ENCODE measurements at regions not wholly inside any gene's neighbourhood (a gene's known extent, or its start where the extent isn't known, plus 50 kb on each side); places are given as distances from the start of the nearest gene placed in this dataset.

DNA sequence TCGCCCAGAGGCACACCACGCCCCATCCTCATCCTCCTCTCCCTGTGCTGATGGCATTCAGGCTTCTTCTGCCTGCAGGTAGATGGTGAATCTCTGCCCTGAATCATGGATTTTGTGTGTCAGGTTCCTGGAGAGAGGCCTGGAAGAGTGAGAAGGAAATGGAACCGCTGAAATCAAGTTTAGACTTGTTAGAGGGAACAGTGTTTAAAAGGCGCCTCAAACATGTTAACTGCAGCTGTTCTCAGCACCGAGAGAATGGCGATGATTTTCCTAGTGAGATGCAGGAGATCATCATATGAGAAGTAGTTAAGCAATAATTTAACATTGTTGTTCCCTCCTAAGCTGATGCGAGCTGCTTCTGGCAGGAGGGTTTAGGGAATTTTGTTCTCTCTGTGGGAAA, 744.4 kb upstream of the EEF2KMT start:
- no peaks in the 10 kb centered on the region for H3K4me1 ChIP-seq (ENCODE audit: insufficient read depth)
- H3K79me2 ChIP-seq (ENCODE audit: insufficient read depth) = no peaks in the 10 kb centered on the region
- TF ChIP-seq EZH2phosphoT487 (IDR thresholded peaks at IDR 0.05; ENCODE audit: insufficient read depth, low read depth) (no peak), EZH2 (IDR thresholded peaks at IDR 0.05; ENCODE audit: insufficient read depth, poor library complexity, severe bottlenecking) (no peak)
- no peak overlapping the region for H2AFZ ChIP-seq
- WGBS, 2 experiments (ENCODE audit: low coverage in 1 of 2, low lambda C conversion rate in 2 of 2, missing lambda C conversion rate in 2 of 2) = 16 to 18% methylated on average over 7 of the region's 7 CpGs
- in situ Hi-C loops (cut with MboI) = no loop called here
- H4K20me1 ChIP-seq (ENCODE audit: insufficient read depth) = no peaks in the 10 kb centered on the region
- DNase-seq = no peak
- H3K4me3 ChIP-seq = no peak overlapping the region
- no peaks in the 10 kb centered on the region for H3F3A ChIP-seq (ENCODE audit: insufficient read depth)
- no peaks in the 10 kb centered on the region for H3K36me3 ChIP-seq (ENCODE audit: low read depth)
- H3K27ac ChIP-seq = no peak overlapping the region
- H3K9ac ChIP-seq = no peak overlapping the region
- no peaks in the 10 kb centered on the region for H3K9me3 ChIP-seq (ENCODE audit: low read depth)
- H3K9me2 ChIP-seq (ENCODE audit: insufficient read depth) = no peaks in the 10 kb centered on the region
- H3K4me2 ChIP-seq (ENCODE audit: unreplicated experiment) = no peak overlapping the region
- no peaks in the 10 kb centered on the region for H3K27me3 ChIP-seq (replicated peaks; ENCODE audit: insufficient read depth)

DNA sequence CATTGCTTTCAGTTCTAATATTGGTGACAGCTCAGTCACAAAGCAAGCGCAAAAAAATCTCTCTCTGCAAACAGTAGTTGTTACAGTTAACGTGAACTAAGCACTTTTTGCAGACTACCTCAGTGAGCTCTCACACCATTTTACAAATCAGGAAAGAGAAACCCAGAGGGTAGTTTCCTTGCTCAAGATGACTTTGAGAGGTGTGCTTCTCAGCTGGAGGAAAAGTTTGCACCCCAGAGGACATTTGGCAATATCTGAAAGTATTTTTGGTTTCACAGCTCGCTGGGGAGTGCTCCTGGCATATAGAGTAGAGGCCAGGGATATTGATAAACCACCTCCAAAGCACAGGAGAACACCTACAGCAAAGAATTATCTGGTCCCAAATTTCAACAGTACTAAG, 741.1 kb upstream of the EEF2KMT start:
- Histone ChIP-seq H3K27ac (no peak overlapping the region), H3K79me2 (ENCODE audit: insufficient read depth) (no peaks in the 10 kb centered on the region), H3K4me3 (no peak overlapping the region), H3K4me2 (ENCODE audit: unreplicated experiment) (no peak overlapping the region), H3K36me3 (ENCODE audit: low read depth) (no peaks in the 10 kb centered on the region), H3K9ac (no peak overlapping the region), H2AFZ (no peak overlapping the region), H3K4me1 (ENCODE audit: insufficient read depth) (no peaks in the 10 kb centered on the region), H3K27me3 (replicated peaks; ENCODE audit: insufficient read depth) (no peaks in the 10 kb centered on the region), H3K9me3 (ENCODE audit: low read depth) (no peaks in the 10 kb centered on the region), H3F3A (ENCODE audit: insufficient read depth) (no peaks in the 10 kb centered on the region), H4K20me1 (ENCODE audit: insufficient read depth) (no peaks in the 10 kb centered on the region), H3K9me2 (ENCODE audit: insufficient read depth) (no peaks in the 10 kb centered on the region)
- 22 to 29% methylated on average over 3 of the region's 3 CpGs for WGBS, 2 experiments (ENCODE audit: low coverage in 1 of 2, low lambda C conversion rate in 2 of 2, missing lambda C conversion rate in 2 of 2)
- no peak for TF ChIP-seq EZH2phosphoT487 (IDR thresholded peaks at IDR 0.05; ENCODE audit: insufficient read depth, low read depth)
- no peak for TF ChIP-seq EZH2 (IDR thresholded peaks at IDR 0.05; ENCODE audit: insufficient read depth, poor library complexity, severe bottlenecking)
- no peak for DNase-seq
- in situ Hi-C loops (cut with MboI) = no loop called here

DNA sequence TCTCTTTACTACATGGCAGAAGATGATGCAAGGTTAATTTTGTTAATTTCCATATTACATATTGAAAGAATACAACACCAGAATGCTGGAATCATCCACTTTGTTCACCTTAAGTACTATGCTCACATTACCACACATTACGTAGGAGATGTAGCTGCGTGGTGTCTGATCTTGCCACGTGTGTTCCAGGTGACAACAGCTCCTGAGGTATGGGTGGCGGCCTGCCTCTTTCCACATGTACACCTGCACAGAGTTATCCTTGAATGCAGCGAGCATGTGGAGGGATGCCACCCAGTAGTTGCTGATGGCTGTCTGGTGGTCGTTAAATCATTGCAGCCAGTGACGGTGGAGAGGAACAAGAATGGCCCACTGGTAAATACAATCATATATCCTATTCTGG, 740.5 kb upstream of the EEF2KMT start:
- no peaks in the 10 kb centered on the region for H4K20me1 ChIP-seq (ENCODE audit: insufficient read depth)
- H3K4me2 ChIP-seq (ENCODE audit: unreplicated experiment) = no peak overlapping the region
- DNase-seq = no peak
- H3K9me3 ChIP-seq (ENCODE audit: low read depth) = no peaks in the 10 kb centered on the region
- no peak overlapping the region for H3K4me3 ChIP-seq
- no peaks in the 10 kb centered on the region for H3K27me3 ChIP-seq (replicated peaks; ENCODE audit: insufficient read depth)
- TF ChIP-seq EZH2 (IDR thresholded peaks at IDR 0.05; ENCODE audit: insufficient read depth, poor library complexity, severe bottlenecking) (no peak), EZH2phosphoT487 (IDR thresholded peaks at IDR 0.05; ENCODE audit: insufficient read depth, low read depth) (no peak)
- no peak overlapping the region for H3K27ac ChIP-seq
- H3K79me2 ChIP-seq (ENCODE audit: insufficient read depth) = no peaks in the 10 kb centered on the region
- WGBS, 2 experiments (ENCODE audit: low coverage in 1 of 2, low lambda C conversion rate in 2 of 2, missing lambda C conversion rate in 2 of 2) = 13 to 17% methylated on average over 7 of the region's 7 CpGs
- no peaks in the 10 kb centered on the region for H3K36me3 ChIP-seq (ENCODE audit: low read depth)
- H3K4me1 ChIP-seq (ENCODE audit: insufficient read depth) = no peaks in the 10 kb centered on the region
- no peaks in the 10 kb centered on the region for H3F3A ChIP-seq (ENCODE audit: insufficient read depth)
- no peaks in the 10 kb centered on the region for H3K9me2 ChIP-seq (ENCODE audit: insufficient read depth)
- H2AFZ ChIP-seq = no peak overlapping the region
- in situ Hi-C loops (cut with MboI) = no loop called here
- no peak overlapping the region for H3K9ac ChIP-seq

DNA sequence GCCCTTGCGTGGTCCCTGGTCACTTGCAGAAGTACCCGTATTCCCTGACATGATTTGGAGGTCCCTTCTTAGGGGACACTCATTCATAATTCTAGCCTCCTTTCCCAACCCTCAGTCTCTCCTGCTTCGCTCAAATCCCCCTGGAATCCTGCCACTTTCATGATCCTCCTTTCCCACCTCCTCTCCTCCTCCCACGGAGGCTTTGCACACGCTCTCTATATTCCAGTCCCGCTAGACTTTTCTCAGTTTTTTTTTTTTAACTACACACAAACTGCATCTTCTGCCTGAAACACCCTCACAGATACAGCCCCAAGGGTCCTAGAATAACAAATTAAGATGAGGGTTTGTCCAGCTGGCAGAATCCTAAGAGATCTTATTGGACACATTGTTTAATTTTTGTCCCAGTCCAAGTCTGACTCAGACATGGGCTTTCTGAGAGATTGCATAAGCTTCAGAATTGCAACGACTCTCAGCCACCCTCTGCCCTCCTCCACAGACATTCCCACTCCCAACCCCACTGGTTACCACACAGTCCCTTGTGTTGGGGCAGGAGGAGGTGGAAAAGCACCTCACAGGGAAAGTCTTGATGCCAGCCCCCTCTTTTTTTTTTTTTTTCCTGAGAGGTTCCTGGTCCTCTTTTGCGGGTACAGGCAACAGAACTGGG, 739.5 kb upstream of the EEF2KMT start:
- TF ChIP-seq EZH2 (IDR thresholded peaks at IDR 0.05; ENCODE audit: insufficient read depth, poor library complexity, severe bottlenecking) = no peak
- no peak for TF ChIP-seq EZH2phosphoT487 (IDR thresholded peaks at IDR 0.05; ENCODE audit: insufficient read depth, low read depth)
- 20 to 25% methylated on average over 8 of the region's 8 CpGs for WGBS, 2 experiments (ENCODE audit: low coverage in 1 of 2, low lambda C conversion rate in 2 of 2, missing lambda C conversion rate in 2 of 2)
- DNase-seq = no peak
- H3K27ac ChIP-seq = no peak overlapping the region
- H3K4me3 ChIP-seq = no peak overlapping the region
- H2AFZ ChIP-seq = no peak overlapping the region
- no peaks in the 10 kb centered on the region for H3K4me1 ChIP-seq (ENCODE audit: insufficient read depth)
- H3K27me3 ChIP-seq (replicated peaks; ENCODE audit: insufficient read depth) = no peaks in the 10 kb centered on the region
- H3K9me2 ChIP-seq (ENCODE audit: insufficient read depth) = no peaks in the 10 kb centered on the region
- H3K36me3 ChIP-seq (ENCODE audit: low read depth) = no peaks in the 10 kb centered on the region
- H3K4me2 ChIP-seq (ENCODE audit: unreplicated experiment) = no peak overlapping the region
- in situ Hi-C loops (cut with MboI) = no loop called here
- H3K79me2 ChIP-seq (ENCODE audit: insufficient read depth) = no peaks in the 10 kb centered on the region
- H3K9me3 ChIP-seq (ENCODE audit: low read depth) = no peaks in the 10 kb centered on the region
- no peak overlapping the region for H3K9ac ChIP-seq
- no peaks in the 10 kb centered on the region for H3F3A ChIP-seq (ENCODE audit: insufficient read depth)
- H4K20me1 ChIP-seq (ENCODE audit: insufficient read depth) = no peaks in the 10 kb centered on the region

DNA sequence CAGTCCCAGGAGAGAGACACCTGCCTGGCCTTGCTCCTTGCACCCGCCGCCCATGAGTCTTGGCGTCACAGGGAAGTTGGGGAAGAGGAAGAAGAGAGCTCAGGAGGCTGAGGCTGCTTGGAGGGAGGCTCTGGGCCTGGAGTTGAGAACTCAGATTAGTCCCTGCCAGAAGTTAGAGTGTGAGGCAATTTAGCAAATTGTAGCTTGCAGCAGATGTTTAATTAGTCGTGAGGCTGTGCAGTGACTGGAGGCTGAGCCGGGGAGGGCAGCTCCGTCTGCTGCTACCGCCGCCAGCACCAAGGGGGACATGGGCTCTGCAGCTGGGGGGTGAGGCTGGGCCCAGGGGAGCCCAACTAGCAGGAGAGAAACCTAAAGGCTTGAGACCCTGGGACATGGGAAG, 738.3 kb upstream of the EEF2KMT start:
- in situ Hi-C loops (cut with MboI) = no loop called here
- 20 to 23% methylated on average over 8 of the region's 8 CpGs for WGBS, 2 experiments (ENCODE audit: low coverage in 1 of 2, low lambda C conversion rate in 2 of 2, missing lambda C conversion rate in 2 of 2)

More for the DNA sequence above, 738.3 kb upstream of the EEF2KMT start:
- Histone ChIP-seq H3K79me2 (ENCODE audit: insufficient read depth) (no peaks in the 10 kb centered on the region), H3K27me3 (replicated peaks; ENCODE audit: insufficient read depth) (no peaks in the 10 kb centered on the region), H3K4me2 (ENCODE audit: unreplicated experiment) (no peak overlapping the region), H3K27ac (no peak overlapping the region), H3K9me3 (ENCODE audit: low read depth) (no peaks in the 10 kb centered on the region), H3K4me3 (no peak overlapping the region), H3K4me1 (ENCODE audit: insufficient read depth) (no peaks in the 10 kb centered on the region), H2AFZ (no peak overlapping the region), H3K36me3 (ENCODE audit: low read depth) (no peaks in the 10 kb centered on the region), H4K20me1 (ENCODE audit: insufficient read depth) (no peaks in the 10 kb centered on the region), H3K9me2 (ENCODE audit: insufficient read depth) (no peaks in the 10 kb centered on the region), H3K9ac (no peak overlapping the region), H3F3A (ENCODE audit: insufficient read depth) (no peaks in the 10 kb centered on the region)
- TF ChIP-seq EZH2 (IDR thresholded peaks at IDR 0.05; ENCODE audit: insufficient read depth, poor library complexity, severe bottlenecking) = no peak
- TF ChIP-seq EZH2phosphoT487 (IDR thresholded peaks at IDR 0.05; ENCODE audit: insufficient read depth, low read depth) = no peak
- DNase-seq = no peak

All from GM23248 (cell line).